Natural killer cell treated with Interleukin-12 subunit alpha and Interleukin-12 subunit beta and Interleukin-15 and Interleukin-18, amount 100 ng/mL, for 72 hours (primary cell): ENCODE measurements at regions not wholly inside any gene's neighbourhood (a gene's known extent, or its start where the extent isn't known, plus 50 kb on each side); places are given as distances from the start of the nearest gene placed in this dataset.
A peak's percentile ranks its signal among the peaks of the same experiment; 100 is the strongest.
"Not testable (repeated sequence)": the region's sequence is repeated elsewhere in the genome, so short reads cannot be mapped to it uniquely, and the experiment has no call there.

Experiments used
- ATAC-seq, 2 donors: fragments of 150-1000 bp; cut with Tn5 transposase in 1 of 2; sonication (Bioruptor Pico), chemical (Tn5 transposase) in 1 of 2; 2 replicates each; pipeline ENCODE4 v1.10.0; 2021
- DNase-seq: peaks from one replicate; pipeline ENCODE4 v3.0.0; 2022; ENCODE audit warnings: low spot score
- H3K27ac Mint-ChIP-seq, 2 donors: 1 replicate in 1 of 2; 2 replicates in 1 of 2; pipeline ENCODE4 v1.8.0; 2022; ENCODE audit warnings: mixed read lengths in 2 of 2, mild to moderate bottlenecking in 1 of 2, moderate library complexity in 1 of 2
- H3K27me3 Mint-ChIP-seq, 2 donors: 1 replicate in 1 of 2; 2 replicates in 1 of 2; pipeline ENCODE4 v1.8.0; 2022; ENCODE audit warnings: mixed read lengths in 2 of 2
- H3K36me3 Mint-ChIP-seq: one replicate; pipeline ENCODE4 v1.8.0; 2022; ENCODE audit warnings: mixed read lengths
- H3K4me1 Mint-ChIP-seq, 2 donors: 1 replicate in 1 of 2; 2 replicates in 1 of 2; pipeline ENCODE4 v1.8.0; 2022; ENCODE audit warnings: low read depth in 2 of 2, mixed read lengths in 2 of 2, mild to moderate bottlenecking in 1 of 2
- H3K4me3 Mint-ChIP-seq: one replicate; pipeline ENCODE4 v1.8.0; 2022; ENCODE audit warnings: mixed read lengths
- H3K9me3 Mint-ChIP-seq: 2 replicates; pipeline ENCODE4 v1.8.0; 2022; ENCODE audit warnings: mixed read lengths

DNA sequence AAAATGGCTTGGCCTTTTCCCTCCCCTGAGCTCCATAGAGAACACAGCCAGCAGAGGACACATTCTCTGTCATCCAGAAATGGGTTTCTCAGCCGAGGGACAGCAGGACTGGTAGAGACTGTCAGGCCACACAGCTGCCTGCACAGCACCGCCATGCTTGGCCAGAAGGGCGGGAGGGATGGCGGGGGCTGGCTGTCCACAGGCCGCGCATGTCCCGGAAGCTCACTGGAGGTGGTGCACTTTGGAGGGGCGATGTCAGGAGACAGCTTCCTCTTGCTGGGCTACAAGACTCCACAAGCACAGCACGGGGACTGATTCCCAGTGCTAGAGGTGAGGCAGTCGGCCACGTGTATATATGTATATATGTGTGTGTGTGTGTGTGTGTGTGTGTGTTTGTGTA lies 125.3 kb downstream of the GOLGA6L4 start:
- not testable (repeated sequence) for H3K36me3 Mint-ChIP-seq, H3K27ac Mint-ChIP-seq, DNase-seq, ATAC-seq, H3K27me3 Mint-ChIP-seq, H3K9me3 Mint-ChIP-seq, H3K4me1 Mint-ChIP-seq, H3K4me3 Mint-ChIP-seq

DNA sequence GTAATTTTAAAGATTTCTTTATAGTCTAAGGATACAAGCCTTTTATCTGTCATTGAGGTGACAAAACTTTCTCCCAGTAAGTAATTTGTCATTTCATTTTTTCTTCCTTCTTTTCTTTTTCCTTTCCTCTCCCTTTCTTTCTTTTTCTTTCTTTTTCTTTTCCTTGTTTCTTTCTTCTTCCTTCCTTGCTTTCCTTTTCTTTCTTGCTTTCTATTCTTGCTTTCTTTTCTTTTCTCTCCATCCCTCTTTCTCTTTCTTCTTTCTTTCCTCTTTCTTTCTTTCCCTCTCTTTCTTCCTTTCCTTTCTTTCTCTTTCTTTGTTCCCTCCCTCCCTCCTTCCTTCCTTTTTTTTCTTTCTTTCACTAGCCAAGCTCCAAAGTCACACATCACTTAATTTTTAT lies 148.8 kb downstream of the GOLGA6L4 start:
- H3K27me3 Mint-ChIP-seq = peaks cover 12 to 20% of the 10 kb centered on the region in 2 donors
- DNase-seq = not testable (repeated sequence)

GRCh38 chr15:84387086-84387485 lies 151.5 kb downstream of the GOLGA6L4 start:
- H3K4me1 Mint-ChIP-seq = no peaks in the 10 kb centered on the region
- H3K27me3 Mint-ChIP-seq = peaks cover 28 to 40% of the 10 kb centered on the region in 2 donors
- ATAC-seq (no peak), DNase-seq (peak; percentile 55)
- H3K4me3 Mint-ChIP-seq = no peak overlapping the region
- no peak overlapping the region for H3K27ac Mint-ChIP-seq
- H3K36me3 Mint-ChIP-seq = no peaks in the 10 kb centered on the region
- H3K9me3 Mint-ChIP-seq = no peaks in the 10 kb centered on the region

More for the DNA sequence above, 148.8 kb downstream of the GOLGA6L4 start:
- H3K9me3 Mint-ChIP-seq, ATAC-seq, H3K27ac Mint-ChIP-seq, H3K36me3 Mint-ChIP-seq, H3K4me1 Mint-ChIP-seq, H3K4me3 Mint-ChIP-seq: not testable (repeated sequence)

DNA sequence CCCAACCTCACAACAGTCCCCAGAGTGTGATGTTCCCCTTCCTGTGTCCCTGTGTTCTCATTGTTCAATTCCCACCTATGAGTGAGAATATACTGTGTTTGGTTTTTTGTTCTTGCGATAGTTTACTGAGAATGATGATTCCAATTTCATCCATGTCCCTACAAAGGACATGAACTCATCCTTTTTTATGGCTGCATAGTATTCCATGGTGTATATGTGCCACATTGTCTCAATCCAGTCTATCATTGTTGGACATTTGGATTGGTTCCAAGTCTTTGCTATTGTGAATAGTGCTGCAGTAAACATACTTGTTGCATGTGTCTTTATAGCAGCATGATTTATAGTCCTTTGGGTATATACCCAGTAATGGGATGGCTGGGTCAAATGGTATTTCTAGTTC lies 152.6 kb downstream of the GOLGA6L4 start:
- not testable (repeated sequence) for DNase-seq, H3K9me3 Mint-ChIP-seq, H3K27ac Mint-ChIP-seq, H3K4me1 Mint-ChIP-seq, H3K36me3 Mint-ChIP-seq, H3K4me3 Mint-ChIP-seq, ATAC-seq
- H3K27me3 Mint-ChIP-seq = peaks cover 28 to 40% of the 10 kb centered on the region in 2 donors

DNA sequence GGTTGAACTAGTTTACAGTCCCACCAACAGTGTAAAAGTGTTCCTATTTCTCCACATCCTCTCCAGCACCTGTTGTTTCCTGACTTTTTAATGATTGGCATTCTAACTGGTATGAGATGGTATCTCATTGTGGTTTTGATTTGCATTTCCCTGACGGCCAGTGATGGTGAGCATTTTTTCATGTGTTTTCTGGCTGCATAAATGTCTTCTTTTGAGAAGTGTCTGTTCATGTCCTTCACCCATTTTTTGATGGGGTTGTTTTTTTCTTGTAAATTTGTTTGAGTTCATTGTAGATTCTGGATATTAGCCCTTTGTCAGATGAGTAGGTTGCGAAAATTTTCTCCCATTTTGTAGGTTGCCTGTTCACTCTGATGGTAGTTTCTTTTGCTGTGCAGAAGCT lies 153.1 kb downstream of the GOLGA6L4 start:
- not testable (repeated sequence) for ATAC-seq, H3K36me3 Mint-ChIP-seq, H3K4me3 Mint-ChIP-seq, H3K27ac Mint-ChIP-seq, H3K9me3 Mint-ChIP-seq, H3K4me1 Mint-ChIP-seq, DNase-seq
- peaks cover 28 to 40% of the 10 kb centered on the region in 2 donors for H3K27me3 Mint-ChIP-seq

- not testable (repeated sequence) for H3K4me3 Mint-ChIP-seq, H3K27ac Mint-ChIP-seq, H3K9me3 Mint-ChIP-seq, ATAC-seq, DNase-seq, H3K36me3 Mint-ChIP-seq, H3K4me1 Mint-ChIP-seq
- peaks cover 23 to 30% of the 10 kb centered on the region in 2 donors for H3K27me3 Mint-ChIP-seq
These were observed 154.8 kb downstream of the GOLGA6L4 start for GRCh38 chr15:84390324-84390723.

GRCh38 chr15:84391191-84391590 lies 155.6 kb downstream of the GOLGA6L4 start:
- Mint-ChIP-seq H3K36me3 (no peaks in the 10 kb centered on the region), H3K9me3 (no peaks in the 10 kb centered on the region), H3K4me3 (no peak overlapping the region), H3K27me3 (peaks cover 23 to 30% of the 10 kb centered on the region in 2 donors), H3K27ac (no peak overlapping the region), H3K4me1 (no peaks in the 10 kb centered on the region)
- ATAC-seq = no peak
- peak; percentile 26 for DNase-seq

DNA sequence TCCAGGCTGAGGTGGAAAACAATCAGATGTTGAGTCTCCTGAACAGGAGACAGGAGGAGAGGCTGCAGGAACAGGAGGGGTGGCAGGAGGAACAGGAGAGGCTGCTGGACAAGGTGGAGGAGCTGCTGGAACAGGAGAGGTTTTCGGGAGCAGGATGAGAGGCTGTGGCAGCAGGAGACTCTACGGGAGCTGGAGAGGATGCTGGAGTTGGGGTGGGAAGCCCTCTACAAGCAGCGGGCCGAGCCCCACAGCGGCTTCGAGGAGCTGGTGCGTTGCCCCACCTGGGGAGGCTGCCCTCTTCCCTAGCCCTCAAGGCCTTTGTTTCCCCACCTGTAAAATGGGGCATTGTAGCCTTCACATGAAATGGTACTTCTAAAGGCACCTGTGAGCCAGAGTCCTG lies 156.4 kb downstream of the GOLGA6L4 start:
- not testable (repeated sequence) for H3K4me1 Mint-ChIP-seq, H3K9me3 Mint-ChIP-seq, DNase-seq, H3K36me3 Mint-ChIP-seq, H3K4me3 Mint-ChIP-seq, H3K27ac Mint-ChIP-seq, ATAC-seq
- peaks cover 23 to 30% of the 10 kb centered on the region in 2 donors for H3K27me3 Mint-ChIP-seq

- H3K27ac Mint-ChIP-seq, H3K9me3 Mint-ChIP-seq, H3K4me3 Mint-ChIP-seq, H3K36me3 Mint-ChIP-seq, H3K4me1 Mint-ChIP-seq, ATAC-seq: not testable (repeated sequence)
- H3K27me3 Mint-ChIP-seq = peaks cover 20 to 26% of the 10 kb centered on the region in 2 donors
- DNase-seq = peak; percentile 42
These were observed 157.9 kb downstream of the GOLGA6L4 start for GRCh38 chr15:84393386-84393936.

GRCh38 chr15:84393966-84394365 lies 158.4 kb downstream of the GOLGA6L4 start:
- not testable (repeated sequence) for H3K36me3 Mint-ChIP-seq, H3K4me3 Mint-ChIP-seq, H3K27ac Mint-ChIP-seq, ATAC-seq, H3K4me1 Mint-ChIP-seq, DNase-seq, H3K9me3 Mint-ChIP-seq
- H3K27me3 Mint-ChIP-seq = peaks cover 20 to 23% of the 10 kb centered on the region in 2 donors

DNA sequence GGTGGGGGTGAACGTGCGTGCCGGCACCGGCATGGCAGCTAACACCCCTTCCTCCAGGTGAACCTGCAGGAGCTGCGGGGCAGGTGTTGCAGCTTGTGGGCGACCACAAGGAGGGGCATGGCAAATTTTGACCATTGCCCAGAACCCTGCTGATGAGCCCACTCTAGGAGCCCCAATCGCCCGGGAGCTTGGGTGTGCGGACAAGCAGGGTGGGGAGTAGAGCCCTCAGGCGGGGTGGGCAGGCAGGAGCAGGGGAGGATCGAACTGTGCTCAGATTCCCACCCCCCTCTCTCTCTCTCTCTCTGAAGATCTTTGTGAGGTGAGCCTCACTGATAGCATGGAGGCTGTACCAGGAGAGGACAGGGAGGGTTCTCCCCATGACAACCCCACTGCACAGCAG lies 159.8 kb downstream of the GOLGA6L4 start:
- not testable (repeated sequence) for H3K9me3 Mint-ChIP-seq, H3K4me3 Mint-ChIP-seq, H3K36me3 Mint-ChIP-seq, H3K27ac Mint-ChIP-seq, ATAC-seq, H3K4me1 Mint-ChIP-seq
- peak; percentile 37 for DNase-seq
- peaks cover 11 to 13% of the 10 kb centered on the region in 2 donors for H3K27me3 Mint-ChIP-seq

DNA sequence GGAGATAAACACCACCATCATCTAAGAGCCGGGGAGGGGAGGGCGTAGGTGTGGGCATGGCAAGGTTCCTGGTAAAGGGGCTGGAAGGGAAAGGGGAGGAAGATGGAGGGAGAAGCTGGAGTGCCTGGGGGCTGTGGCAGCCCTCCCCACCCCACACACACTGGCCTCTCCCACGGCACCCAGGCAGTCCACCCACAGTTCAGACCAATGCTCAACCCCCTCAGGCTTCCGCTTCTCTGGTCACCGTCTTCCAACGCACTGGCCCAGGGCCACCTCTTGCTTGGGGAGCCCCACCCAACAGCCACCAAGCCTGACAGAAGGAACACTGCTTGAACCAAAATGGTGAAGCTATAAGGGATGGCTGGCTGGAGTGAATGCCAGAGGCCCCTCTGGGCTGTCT lies 160.3 kb downstream of the GOLGA6L4 start:
- not testable (repeated sequence) for ATAC-seq, H3K4me3 Mint-ChIP-seq, H3K9me3 Mint-ChIP-seq, H3K4me1 Mint-ChIP-seq, H3K27ac Mint-ChIP-seq, H3K36me3 Mint-ChIP-seq
- peak; percentile 54 for DNase-seq
- H3K27me3 Mint-ChIP-seq = peaks cover 9 to 10% of the 10 kb centered on the region in 2 donors

GRCh38 chr15:84397066-84397465 lies 161.5 kb downstream of the GOLGA6L4 start:
- DNase-seq, H3K4me3 Mint-ChIP-seq, H3K4me1 Mint-ChIP-seq, H3K9me3 Mint-ChIP-seq, H3K36me3 Mint-ChIP-seq, ATAC-seq, H3K27me3 Mint-ChIP-seq, H3K27ac Mint-ChIP-seq: not testable (repeated sequence)

GRCh38 chr15:84398087-84398486 lies 162.5 kb downstream of the GOLGA6L4 start:
- H3K36me3 Mint-ChIP-seq, H3K27ac Mint-ChIP-seq, H3K27me3 Mint-ChIP-seq, H3K4me1 Mint-ChIP-seq, DNase-seq, ATAC-seq, H3K9me3 Mint-ChIP-seq, H3K4me3 Mint-ChIP-seq: not testable (repeated sequence)
